AML-193 (cell line): ENCODE measurements at regions not wholly inside any gene's neighbourhood (a gene's known extent, or its start where the extent isn't known, plus 50 kb on each side); places are given as distances from the start of the nearest gene placed in this dataset.
A peak's percentile ranks its signal among the peaks of the same experiment; 100 is the strongest.
"Not testable (repeated sequence)": the region's sequence is repeated elsewhere in the genome, so short reads cannot be mapped to it uniquely, and the experiment has no call there.

ENCODE experiments used
- DNase-seq, 2 experiments: peaks; one replicate each; lab custom pipeline; 2025; lab: John Stamatoyannopoulos, UW

DNA sequence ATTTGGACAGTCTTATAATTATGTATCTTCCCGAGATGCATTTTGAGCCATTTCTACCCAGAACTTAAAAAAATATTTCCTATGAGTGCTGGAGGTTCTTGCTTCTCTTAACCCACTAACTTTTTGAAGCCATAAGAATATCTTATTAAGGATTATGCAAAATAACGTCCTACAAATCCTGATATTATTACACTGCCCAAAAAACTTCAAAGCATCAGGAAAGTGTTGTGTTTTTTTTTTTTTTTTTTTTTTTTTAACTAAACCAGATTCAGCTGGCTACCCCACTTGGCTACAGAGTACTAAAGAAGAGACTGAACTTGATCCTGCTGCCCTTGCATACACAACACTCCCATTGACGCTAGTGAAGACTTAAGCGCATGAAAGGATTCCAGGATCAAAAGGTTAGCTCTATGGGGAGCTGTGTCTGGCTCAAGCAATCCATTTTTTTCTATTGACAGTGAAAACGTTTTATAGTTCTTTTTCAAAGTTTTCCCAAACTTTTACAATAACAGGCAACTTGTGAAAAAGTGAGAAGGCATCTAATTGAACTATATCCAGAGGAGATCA, 141.4 kb downstream of the KCNRG start:
- DNase-seq = no peak

DNA sequence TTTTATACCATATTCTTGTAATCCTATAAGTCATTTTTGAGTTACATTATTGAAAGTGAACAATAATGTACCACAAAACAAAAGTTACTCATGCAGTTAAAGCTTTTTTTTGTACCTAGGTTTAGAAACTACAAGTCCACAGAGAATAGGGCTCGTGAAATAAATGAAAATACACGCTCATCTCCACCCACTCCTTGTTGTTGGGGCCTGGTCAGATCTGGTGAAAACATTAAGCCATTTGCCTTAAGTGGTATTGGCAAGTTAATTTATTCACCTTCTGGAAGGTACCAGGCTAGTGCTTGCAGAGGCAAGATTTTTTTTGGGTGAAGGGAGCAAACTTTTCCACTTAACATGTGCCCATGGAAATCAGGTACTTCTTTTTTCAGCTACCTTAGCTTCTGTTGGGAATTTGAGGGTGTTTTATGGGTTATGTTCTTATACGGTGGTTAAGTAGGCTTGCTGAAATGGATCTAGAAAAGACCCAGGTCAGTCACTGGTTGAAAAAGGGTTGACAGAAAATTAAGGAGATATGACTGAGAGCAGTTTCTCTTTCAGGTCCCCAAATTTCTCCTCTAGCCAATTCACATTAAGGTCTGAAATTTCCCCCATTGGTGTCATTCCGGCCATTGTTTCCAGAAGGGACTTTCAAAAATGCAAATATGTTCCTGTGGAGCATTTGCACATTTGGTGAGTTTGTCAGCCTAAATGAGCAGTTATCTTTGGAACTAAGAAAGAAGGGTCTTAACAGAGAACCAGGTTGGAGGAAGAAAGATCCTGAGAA, 143.3 kb downstream of the KCNRG start:
- no peak for DNase-seq

DNA sequence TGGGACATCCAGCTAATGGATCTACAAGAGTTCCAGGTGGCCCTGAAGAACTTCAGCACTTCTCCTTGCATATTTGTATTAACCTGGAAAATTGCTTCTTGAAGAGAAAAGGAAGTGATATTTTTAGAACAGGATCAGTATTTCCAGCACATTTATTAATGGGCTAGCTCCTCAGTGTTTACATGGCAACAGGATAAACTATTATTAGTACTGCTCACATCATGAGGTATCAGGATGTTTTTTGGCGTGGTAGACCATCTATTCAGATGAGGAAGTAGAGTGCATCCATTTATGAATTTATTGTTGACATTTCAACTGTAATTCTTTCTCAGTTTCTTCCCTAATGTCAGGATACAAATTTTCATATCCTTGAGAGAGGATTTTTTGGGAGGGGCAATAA, 144.4 kb downstream of the KCNRG start:
- DNase-seq = no peak

DNA sequence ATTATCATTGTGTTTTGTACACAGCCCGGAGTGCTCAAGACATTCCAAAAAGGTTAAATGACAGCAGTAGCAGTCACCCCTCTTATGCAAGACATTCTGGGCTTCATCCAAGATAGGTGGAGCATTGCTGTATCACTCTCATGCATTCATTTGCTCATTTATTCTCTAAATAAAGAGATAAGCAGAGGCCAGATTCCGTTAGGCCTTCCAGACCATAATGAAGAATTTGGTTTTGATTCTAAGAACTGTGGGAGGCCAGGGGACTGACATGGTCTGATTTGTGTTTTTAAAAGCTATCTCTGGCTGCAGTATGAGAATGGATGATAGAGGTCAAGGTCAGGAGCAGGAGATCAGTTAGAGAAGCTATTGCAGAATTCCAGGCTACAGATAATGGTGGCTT, 145.8 kb downstream of the KCNRG start:
- no peak for DNase-seq

DNA sequence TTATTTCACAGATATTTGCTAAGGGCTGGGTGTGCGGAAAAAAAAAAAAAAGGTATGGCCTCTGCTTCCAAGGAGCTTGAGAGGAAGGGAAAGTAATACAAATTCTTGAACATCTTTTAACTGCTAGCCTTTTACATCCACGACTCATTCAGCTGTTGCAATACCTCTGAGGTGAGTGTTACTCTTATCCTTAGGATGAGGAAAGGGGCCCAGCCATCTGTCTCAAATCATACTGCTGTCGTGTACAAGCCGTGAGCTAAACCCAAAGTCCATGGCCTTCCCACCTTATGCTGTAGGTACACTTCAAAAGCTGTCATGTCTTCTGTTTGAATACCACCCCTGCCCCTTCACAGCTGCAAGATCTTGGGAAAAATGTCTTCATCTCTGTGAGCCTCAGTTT, 146.8 kb downstream of the KCNRG start:
- no peak for DNase-seq

- no peak for DNase-seq
These were observed 147.3 kb downstream of the KCNRG start for GRCh38 chr13:50162567-50162966.

DNA sequence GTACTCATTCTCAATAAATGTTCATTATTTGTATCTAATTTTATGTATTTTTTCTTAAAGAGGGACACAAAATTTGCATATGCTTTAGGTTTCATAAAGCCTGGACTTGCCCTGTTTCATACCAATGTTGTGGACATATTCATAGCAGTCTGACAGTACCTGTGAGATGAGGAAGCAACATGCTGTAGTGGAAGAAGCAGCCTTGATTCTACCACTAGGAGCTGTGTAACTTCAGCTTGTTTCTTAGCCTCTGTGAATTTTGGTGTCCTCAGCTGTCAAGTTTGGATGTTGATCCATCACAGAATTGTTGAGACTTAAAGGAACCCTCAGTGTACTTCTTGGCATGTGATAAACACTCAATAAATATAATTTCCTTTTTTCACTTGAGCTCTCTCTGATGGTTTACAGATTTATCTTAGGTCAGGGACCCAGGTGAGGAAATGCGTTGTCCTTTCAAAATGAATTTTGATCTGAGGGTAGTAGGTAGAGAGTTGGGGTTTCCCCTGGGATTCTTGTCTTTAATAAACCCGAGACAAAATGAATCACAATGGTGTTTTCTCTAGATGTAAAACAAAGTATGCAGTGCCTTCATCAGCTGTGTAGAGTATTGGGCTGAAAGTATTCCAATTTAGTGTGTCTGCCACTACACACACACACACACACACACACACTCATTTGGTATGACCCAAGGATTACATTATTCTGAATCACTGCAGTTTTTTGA, 152.1 kb downstream of the KCNRG start:
- peak in 1 of 2 experiments; percentile 10 for DNase-seq

- no peak for DNase-seq
These were observed 152.7 kb downstream of the KCNRG start for GRCh38 chr13:50167967-50168366.

GRCh38 chr13:50168786-50169185, 153.5 kb downstream of the KCNRG start:
- DNase-seq = no peak

DNA sequence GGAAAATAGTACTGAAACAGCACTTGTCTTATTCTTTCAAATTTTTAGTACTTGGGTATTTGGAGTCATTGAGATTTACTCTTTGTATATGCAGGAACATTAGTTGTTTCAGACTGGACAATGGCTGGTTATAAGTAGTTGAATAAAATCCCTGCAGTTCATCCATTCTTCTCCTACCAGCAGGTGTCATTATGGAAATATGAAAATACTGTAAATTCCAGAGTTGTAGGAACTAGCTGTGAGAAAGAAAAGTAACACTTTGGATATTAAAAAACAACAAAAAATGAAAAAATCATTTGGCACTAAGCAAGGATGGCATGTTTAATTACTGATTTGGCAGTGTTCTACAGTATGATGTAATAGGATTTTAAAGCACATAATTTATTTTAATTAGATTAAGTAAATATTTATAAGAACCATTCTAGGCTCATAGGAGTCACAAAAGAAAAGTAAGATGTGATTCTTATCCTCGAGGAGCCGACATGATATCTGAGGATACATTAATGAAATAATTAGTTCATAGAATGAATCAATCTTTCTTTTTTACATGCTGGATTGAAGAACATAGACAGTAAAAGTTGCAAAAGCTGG, 155.3 kb downstream of the KCNRG start:
- peak; percentile 19 to 38 for DNase-seq

DNA sequence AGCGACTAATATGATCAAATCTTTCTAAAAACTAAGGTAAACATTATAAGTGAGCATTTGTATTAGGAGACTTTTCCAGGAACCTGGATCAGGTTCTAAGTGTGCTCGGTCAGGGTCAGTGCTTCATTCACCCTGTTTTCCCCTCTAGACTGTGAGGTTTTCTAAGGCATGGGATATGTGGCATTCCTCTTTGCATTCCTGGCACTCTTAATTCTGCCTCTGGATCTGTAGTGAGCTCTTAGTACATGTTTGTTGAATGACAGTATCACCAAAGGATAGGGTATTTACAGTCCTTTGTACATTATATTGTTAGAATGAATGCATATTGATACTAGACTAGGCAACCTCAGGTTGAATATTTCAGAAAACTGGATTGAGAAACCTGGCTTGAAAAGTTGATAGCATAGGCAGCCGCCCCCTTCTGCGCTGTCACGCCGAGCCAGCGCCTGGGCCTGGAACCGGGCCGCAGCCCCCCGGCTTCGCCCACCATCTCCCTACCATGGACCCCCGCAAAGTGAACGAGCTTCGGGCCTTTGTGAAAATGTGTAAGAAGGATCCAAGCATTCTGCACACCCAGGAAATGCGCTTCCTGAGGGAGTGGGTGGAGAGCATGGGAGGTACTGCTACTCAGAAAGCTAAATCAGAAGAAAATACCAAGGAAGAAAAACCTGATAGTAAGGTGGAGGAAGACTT, 156.5 kb downstream of the KCNRG start:
- no peak for DNase-seq

GRCh38 chr13:50173045-50173444, 157.8 kb downstream of the KCNRG start:
- not testable (repeated sequence) for DNase-seq

DNA sequence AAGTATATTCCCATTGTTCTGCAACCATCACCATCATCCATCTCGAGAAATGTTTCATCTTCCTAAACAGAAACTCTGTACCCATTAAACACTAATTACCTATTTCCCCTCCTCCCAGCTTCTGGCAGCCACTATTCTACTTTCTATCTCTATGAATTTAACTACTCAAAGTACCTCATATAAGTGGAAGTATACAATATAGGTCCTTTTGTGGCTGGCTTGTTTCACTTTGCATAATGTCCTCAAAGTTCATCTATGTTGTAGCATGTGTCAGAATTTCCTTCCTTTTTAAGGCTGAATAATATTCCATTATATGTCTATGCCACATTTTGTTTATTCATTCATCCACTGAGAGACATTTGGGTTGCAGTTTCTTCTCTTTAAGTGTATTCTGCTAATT, 159.4 kb downstream of the KCNRG start:
- no peak for DNase-seq

- DNase-seq = no peak
These were observed 164.7 kb downstream of the KCNRG start for GRCh38 chr13:50179977-50180376.

GRCh38 chr13:50185769-50186763, 170.8 kb downstream of the KCNRG start:
- not testable (repeated sequence) for DNase-seq

GRCh38 chr13:50187352-50188029, 172.2 kb downstream of the KCNRG start:
- no peak for DNase-seq

GRCh38 chr13:50188696-50189095, 173.5 kb downstream of the KCNRG start:
- no peak for DNase-seq

GRCh38 chr13:50189450-50189849, 174.2 kb downstream of the KCNRG start:
- peak; percentile 15 to 27 for DNase-seq

DNA sequence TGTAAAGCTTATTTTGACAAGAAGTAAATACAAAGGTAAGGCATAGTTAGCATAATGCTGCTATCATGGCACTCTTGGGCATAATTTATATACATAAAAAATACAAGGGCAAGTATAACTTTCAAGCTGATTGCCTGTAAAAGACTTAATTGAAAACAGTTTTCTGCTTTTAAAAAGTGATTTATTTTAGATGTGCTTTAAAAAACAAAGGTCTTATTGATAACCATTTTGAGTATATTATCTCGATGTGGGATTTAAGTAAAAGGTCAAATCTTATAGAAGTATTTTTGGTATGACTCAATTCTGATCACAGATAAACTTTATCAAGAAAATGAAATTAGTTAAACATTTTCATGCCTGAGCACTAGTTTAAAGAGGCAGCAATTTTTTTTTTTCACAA, 175.8 kb downstream of the KCNRG start:
- DNase-seq = no peak

DNA sequence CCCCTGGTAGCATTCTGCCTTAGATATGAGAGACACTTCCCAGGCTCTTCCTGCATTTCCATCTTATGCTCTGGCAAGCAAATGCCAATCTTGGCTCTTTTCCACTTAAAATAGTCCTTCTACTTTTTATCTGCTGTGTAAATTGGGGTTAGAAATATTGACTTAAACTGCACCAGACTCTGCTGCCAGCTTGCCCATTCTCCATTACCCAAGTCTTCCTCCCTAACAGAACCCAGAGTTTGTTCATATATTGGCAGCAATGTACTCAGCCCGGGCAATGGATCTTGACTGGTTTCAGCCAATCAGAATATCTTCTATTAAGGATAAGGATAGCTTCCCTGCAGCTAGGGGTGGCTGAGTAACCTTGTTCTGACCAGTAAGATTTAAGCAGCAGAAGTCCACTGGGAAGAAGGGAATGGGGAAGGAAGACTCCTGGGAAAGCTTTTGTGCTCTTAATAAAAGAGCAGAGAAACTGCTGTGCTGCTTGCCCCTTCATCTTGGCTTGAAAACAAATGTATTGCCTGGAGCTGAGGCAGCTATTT, 177.1 kb downstream of the KCNRG start:
- DNase-seq = no peak
